Astrocyte (in vitro differentiated cells and primary cell): ENCODE measurements at regions not wholly inside any gene's neighbourhood (a gene's known extent, or its start where the extent isn't known, plus 50 kb on each side); places are given as distances from the start of the nearest gene placed in this dataset.

ENCODE experiments used
- EZH2 ChIP-seq: IDR thresholded peaks from 2 replicates; pipeline ENCODE4 v1.6.1; 2012; ENCODE audit warnings: mild to moderate bottlenecking, low read length, inconsistent platforms; ENCODE audit not compliant: insufficient read depth
- TF ChIP-seq, protein P1 (sequence below): IDR thresholded peaks from 2 replicates; pipeline ENCODE4 v1.5.1; 2011; ENCODE audit warnings: low read depth, mild to moderate bottlenecking, inconsistent platforms, low read length, moderate library complexity; ENCODE audit not compliant: insufficient read depth

DNA sequence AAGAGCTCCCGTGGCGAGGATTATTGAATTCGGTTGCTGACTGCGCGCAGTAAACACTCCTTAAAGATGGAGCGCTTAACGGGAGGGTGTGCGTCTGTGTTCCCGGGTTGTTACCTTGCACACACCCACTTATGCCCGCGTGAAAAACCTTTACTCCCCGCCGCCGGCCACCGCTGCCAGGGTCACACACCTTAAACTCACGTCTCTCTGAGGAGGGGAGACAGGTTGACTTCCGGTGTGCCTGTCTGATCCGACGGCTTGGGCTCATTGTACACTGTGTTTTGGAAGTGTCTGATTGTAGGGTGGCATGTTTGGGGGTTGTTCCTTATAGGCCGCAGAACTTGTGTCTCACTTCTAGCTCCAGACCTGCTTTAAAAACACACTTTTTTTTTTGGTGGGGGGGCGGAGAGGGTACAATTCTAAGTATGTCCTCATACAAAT is 66.8 kb downstream of the KPNA2 start:
- TF ChIP-seq, protein P1, sequence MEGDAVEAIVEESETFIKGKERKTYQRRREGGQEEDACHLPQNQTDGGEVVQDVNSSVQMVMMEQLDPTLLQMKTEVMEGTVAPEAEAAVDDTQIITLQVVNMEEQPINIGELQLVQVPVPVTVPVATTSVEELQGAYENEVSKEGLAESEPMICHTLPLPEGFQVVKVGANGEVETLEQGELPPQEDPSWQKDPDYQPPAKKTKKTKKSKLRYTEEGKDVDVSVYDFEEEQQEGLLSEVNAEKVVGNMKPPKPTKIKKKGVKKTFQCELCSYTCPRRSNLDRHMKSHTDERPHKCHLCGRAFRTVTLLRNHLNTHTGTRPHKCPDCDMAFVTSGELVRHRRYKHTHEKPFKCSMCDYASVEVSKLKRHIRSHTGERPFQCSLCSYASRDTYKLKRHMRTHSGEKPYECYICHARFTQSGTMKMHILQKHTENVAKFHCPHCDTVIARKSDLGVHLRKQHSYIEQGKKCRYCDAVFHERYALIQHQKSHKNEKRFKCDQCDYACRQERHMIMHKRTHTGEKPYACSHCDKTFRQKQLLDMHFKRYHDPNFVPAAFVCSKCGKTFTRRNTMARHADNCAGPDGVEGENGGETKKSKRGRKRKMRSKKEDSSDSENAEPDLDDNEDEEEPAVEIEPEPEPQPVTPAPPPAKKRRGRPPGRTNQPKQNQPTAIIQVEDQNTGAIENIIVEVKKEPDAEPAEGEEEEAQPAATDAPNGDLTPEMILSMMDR: no peak
- TF ChIP-seq EZH2: no peak
